Mononuclear cell (primary cell): ENCODE measurements at regions not wholly inside any gene's neighbourhood (a gene's known extent, or its start where the extent isn't known, plus 50 kb on each side); places are given as distances from the start of the nearest gene placed in this dataset.
"Not testable (repeated sequence)": the region's sequence is repeated elsewhere in the genome, so short reads cannot be mapped to it uniquely, and the experiment has no call there.

Source experiments
- H3K27me3 ChIP-seq: 2 replicates; pipeline ENCODE4 v1.6.0; 2011; ENCODE audit warnings: low read length, control low read depth; ENCODE audit not compliant: insufficient read depth
- H3K4me1 ChIP-seq: 2 replicates; pipeline ENCODE4 v1.5.1; 2011; ENCODE audit warnings: mild to moderate bottlenecking, low read length, control low read depth; ENCODE audit not compliant: insufficient read depth
- H3K4me3 ChIP-seq: 2 replicates; pipeline ENCODE4 v1.5.1; 2011; ENCODE audit warnings: mild to moderate bottlenecking, low read length, moderate library complexity
- H3K9me3 ChIP-seq: 2 replicates; pipeline ENCODE4 v1.5.1; 2011; ENCODE audit warnings: low read depth, mild to moderate bottlenecking, control low read depth, low read length

- H3K4me3 ChIP-seq, H3K27me3 ChIP-seq, H3K9me3 ChIP-seq, H3K4me1 ChIP-seq: not testable (repeated sequence)
Observed at GRCh38 chr2:220779076-220779475, 793.0 kb downstream of the EPHA4 start.

- no peaks in the 10 kb centered on the region for H3K4me1 ChIP-seq
- H3K9me3 ChIP-seq, result no peaks in the 10 kb centered on the region
- no peak overlapping the region for H3K4me3 ChIP-seq
- H3K27me3 ChIP-seq, result no peaks in the 10 kb centered on the region
Observed at GRCh38 chr2:220779511-220779910, 792.6 kb downstream of the EPHA4 start.

GRCh38 chr2:220779931-220780330 lies 792.2 kb downstream of the EPHA4 start:
- no peaks in the 10 kb centered on the region for H3K9me3 ChIP-seq
- H3K4me1 ChIP-seq, result no peaks in the 10 kb centered on the region
- H3K27me3 ChIP-seq, result no peaks in the 10 kb centered on the region
- no peak overlapping the region for H3K4me3 ChIP-seq

GRCh38 chr2:220781622-220782241 lies 790.4 kb downstream of the EPHA4 start:
- no peaks in the 10 kb centered on the region for H3K9me3 ChIP-seq
- no peaks in the 10 kb centered on the region for H3K4me1 ChIP-seq
- no peak overlapping the region for H3K4me3 ChIP-seq
- H3K27me3 ChIP-seq, result no peaks in the 10 kb centered on the region

GRCh38 chr2:220782609-220783113 lies 789.4 kb downstream of the EPHA4 start:
- no peak overlapping the region for H3K4me3 ChIP-seq
- H3K4me1 ChIP-seq, result no peaks in the 10 kb centered on the region
- no peaks in the 10 kb centered on the region for H3K27me3 ChIP-seq
- H3K9me3 ChIP-seq, result no peaks in the 10 kb centered on the region

GRCh38 chr2:220783671-220784070 lies 788.4 kb downstream of the EPHA4 start:
- H3K4me1 ChIP-seq, result no peaks in the 10 kb centered on the region
- H3K27me3 ChIP-seq, result no peaks in the 10 kb centered on the region
- no peak overlapping the region for H3K4me3 ChIP-seq
- no peaks in the 10 kb centered on the region for H3K9me3 ChIP-seq

- no peaks in the 10 kb centered on the region for H3K4me1 ChIP-seq
- no peaks in the 10 kb centered on the region for H3K27me3 ChIP-seq
- H3K9me3 ChIP-seq, result no peaks in the 10 kb centered on the region
- no peak overlapping the region for H3K4me3 ChIP-seq
Observed at GRCh38 chr2:220785178-220785577, 786.9 kb downstream of the EPHA4 start.

GRCh38 chr2:220786216-220786615 lies 785.9 kb downstream of the EPHA4 start:
- no peak overlapping the region for H3K4me3 ChIP-seq
- no peaks in the 10 kb centered on the region for H3K4me1 ChIP-seq
- no peaks in the 10 kb centered on the region for H3K9me3 ChIP-seq
- H3K27me3 ChIP-seq, result no peaks in the 10 kb centered on the region

GRCh38 chr2:220787251-220787650 lies 784.9 kb downstream of the EPHA4 start:
- Histone ChIP-seq H3K4me3 (no peak overlapping the region), H3K27me3 (no peaks in the 10 kb centered on the region), H3K9me3 (no peaks in the 10 kb centered on the region), H3K4me1 (no peaks in the 10 kb centered on the region)

- H3K4me3 ChIP-seq, result no peak overlapping the region
- H3K4me1 ChIP-seq, result no peaks in the 10 kb centered on the region
- H3K27me3 ChIP-seq, result no peaks in the 10 kb centered on the region
- no peaks in the 10 kb centered on the region for H3K9me3 ChIP-seq
Observed at GRCh38 chr2:220789961-220790360, 782.1 kb downstream of the EPHA4 start.

- no peaks in the 10 kb centered on the region for H3K27me3 ChIP-seq
- H3K4me3 ChIP-seq, result no peak overlapping the region
- H3K4me1 ChIP-seq, result no peaks in the 10 kb centered on the region
- H3K9me3 ChIP-seq, result no peaks in the 10 kb centered on the region
Observed at GRCh38 chr2:220795705-220796104, 776.4 kb downstream of the EPHA4 start.

- Histone ChIP-seq H3K27me3 (no peaks in the 10 kb centered on the region), H3K9me3 (no peaks in the 10 kb centered on the region), H3K4me1 (no peaks in the 10 kb centered on the region), H3K4me3 (no peak overlapping the region)
Observed at GRCh38 chr2:220811115-220811514, 761.0 kb downstream of the EPHA4 start.

- no peak overlapping the region for H3K4me3 ChIP-seq
- no peaks in the 10 kb centered on the region for H3K9me3 ChIP-seq
- H3K27me3 ChIP-seq, result no peaks in the 10 kb centered on the region
- H3K4me1 ChIP-seq, result no peaks in the 10 kb centered on the region
Observed at GRCh38 chr2:220811952-220812570, 760.0 kb downstream of the EPHA4 start.

GRCh38 chr2:220814441-220814840 lies 757.7 kb downstream of the EPHA4 start:
- Histone ChIP-seq H3K27me3 (no peaks in the 10 kb centered on the region), H3K4me1 (no peaks in the 10 kb centered on the region), H3K9me3 (no peaks in the 10 kb centered on the region), H3K4me3 (no peak overlapping the region)

GRCh38 chr2:220815698-220816097 lies 756.4 kb downstream of the EPHA4 start:
- H3K27me3 ChIP-seq, result no peaks in the 10 kb centered on the region
- H3K4me1 ChIP-seq, result no peaks in the 10 kb centered on the region
- no peaks in the 10 kb centered on the region for H3K9me3 ChIP-seq
- no peak overlapping the region for H3K4me3 ChIP-seq

- H3K9me3 ChIP-seq, result no peaks in the 10 kb centered on the region
- H3K4me3 ChIP-seq, result no peak overlapping the region
- no peaks in the 10 kb centered on the region for H3K4me1 ChIP-seq
- no peaks in the 10 kb centered on the region for H3K27me3 ChIP-seq
Observed at GRCh38 chr2:220821683-220822082, 750.4 kb downstream of the EPHA4 start.
